GM19467 (cell line): ENCODE measurements at regions not wholly inside any gene's neighbourhood (a gene's known extent, or its start where the extent isn't known, plus 50 kb on each side); places are given as distances from the start of the nearest gene placed in this dataset.
"Not testable (repeated sequence)": the region's sequence is repeated elsewhere in the genome, so short reads cannot be mapped to it uniquely, and the experiment has no call there.

ENCODE experiments used
- ATAC-seq: cut with Tn5 transposase; IDR thresholded peaks from one replicate; pipeline ENCODE4 v1.9.1; 2021; ENCODE audit warnings: mild to moderate bottlenecking, moderate library complexity; ENCODE audit not compliant: unreplicated experiment

- no peak for ATAC-seq
Measured at GRCh38 chr5:103391659-103392058, 133.1 kb downstream of the MACIR start.

- no peak for ATAC-seq
Measured at GRCh38 chr5:103389846-103390245, 131.3 kb downstream of the MACIR start.

GRCh38 chr5:103389357-103389756 is 130.8 kb downstream of the MACIR start:
- ATAC-seq: no peak

GRCh38 chr5:103385722-103386121 is 127.2 kb downstream of the MACIR start:
- ATAC-seq: no peak

- ATAC-seq: not testable (repeated sequence)
Measured at GRCh38 chr5:103377638-103378037, 119.1 kb downstream of the MACIR start.

GRCh38 chr5:103375863-103376591 is 117.5 kb downstream of the MACIR start:
- ATAC-seq: no peak

- ATAC-seq: no peak
Measured at GRCh38 chr5:103375350-103375749, 116.8 kb downstream of the MACIR start.

- ATAC-seq: no peak
Measured at GRCh38 chr5:103374473-103374963, 116.0 kb downstream of the MACIR start.

GRCh38 chr5:103373597-103374472 is 115.3 kb downstream of the MACIR start:
- ATAC-seq: no peak

GRCh38 chr5:103371046-103371607 is 112.6 kb downstream of the MACIR start:
- ATAC-seq: no peak

GRCh38 chr5:103369125-103370120 is 110.9 kb downstream of the MACIR start:
- no peak for ATAC-seq

GRCh38 chr5:103367702-103368101 is 109.1 kb downstream of the MACIR start:
- ATAC-seq: no peak

- ATAC-seq: no peak
Measured at GRCh38 chr5:103366918-103367549, 108.5 kb downstream of the MACIR start.

- no peak for ATAC-seq
Measured at GRCh38 chr5:103364074-103364473, 105.5 kb downstream of the MACIR start.

GRCh38 chr5:103362211-103362610 is 103.6 kb downstream of the MACIR start:
- ATAC-seq: no peak

- no peak for ATAC-seq
Measured at GRCh38 chr5:103360475-103360874, 101.9 kb downstream of the MACIR start.

- no peak for ATAC-seq
Measured at GRCh38 chr5:103358305-103358995, 99.9 kb downstream of the MACIR start.

GRCh38 chr5:103357636-103358035 is 99.1 kb downstream of the MACIR start:
- ATAC-seq: no peak

- ATAC-seq: no peak
Measured at GRCh38 chr5:103356350-103357091, 98.0 kb downstream of the MACIR start.
